HCT116 (cell line): ENCODE measurements at regions not wholly inside any gene's neighbourhood (a gene's known extent, or its start where the extent isn't known, plus 50 kb on each side); places are given as distances from the start of the nearest gene placed in this dataset.

Experiments used
- ATAC-seq: fragments of 200-7000 bp; cut with Tn5 transposase; 2 replicates; pipeline ENCODE4 v1.9.1; 2020; ENCODE audit warnings: mild to moderate bottlenecking, moderate library complexity
- BruUV-seq: library from RNA; stranded (reverse); fragments of 400-500 nt; replicated peaks from 2 replicates; lab custom pipeline; 2021; lab: Mats Ljungman, UMichigan
- CTCF ChIA-PET: fragments of 300-600 bp; sonication (Branson Sonifier 250); formaldehyde crosslinking; loops from one replicate; lab custom pipeline; 2021; ENCODE audit warnings: antibody characterized with exemption; lab: Charles Lee
- POLR2A ChIA-PET: fragments of 300-600, 350-600 bp; sonication (Branson Sonifier 250); formaldehyde crosslinking; loops from one replicate; lab custom pipeline; 2021; ENCODE audit warnings: antibody characterized with exemption; lab: Charles Lee
- RAD21 ChIA-PET, 2 experiments: fragments of 300-600 bp; sonication (Branson Sonifier 250); formaldehyde crosslinking; loops; one replicate each; lab custom pipeline; 2023; ENCODE audit warnings: low total read pairs in 2 of 2; ENCODE audit not compliant: uncharacterized antibody in 2 of 2, unreplicated experiment in 2 of 2, low non-redundant PET in 1 of 2; lab: Charles Lee
- DNase-seq: peaks from one replicate; pipeline ENCODE4 v3.0.0-alpha.2; 2010; ENCODE audit warnings: low read depth, low spot score
- H2AFZ ChIP-seq: fragments of 200-600 bp; shearing (Covaris generic), sonication (generic); 2 replicates; pipeline ENCODE4 v1.6.1; 2017; ENCODE audit warnings: low read depth, mixed run types, mixed read lengths, antibody characterized with exemption, low read length; ENCODE audit not compliant: poor library complexity, severe bottlenecking
- H3K27ac ChIP-seq: 2 replicates; pipeline ENCODE4 v1.5.1; 2012; ENCODE audit warnings: low read depth, low read length
- H3K27me3 ChIP-seq: fragments of 200-600 bp; sonication (generic); 2 replicates; pipeline ENCODE4 v1.6.1; 2016; ENCODE audit warnings: mixed run types, low read length, mixed read lengths; ENCODE audit not compliant: insufficient read depth
- H3K36me3 ChIP-seq, 2 experiments: fragments of 200-500 bp in 1 of 2; fragments of 200-600 bp in 1 of 2; sonication (Bioruptor generic) in 1 of 2; sonication (generic) in 1 of 2; 2 replicates each; pipeline versions ENCODE4 v1.5.1 to v1.6.1; 2014 to 2016; ENCODE audit warnings: low read length in 2 of 2, inconsistent platforms in 1 of 2, mixed read lengths in 1 of 2, mixed run types in 1 of 2; ENCODE audit not compliant: insufficient read depth in 2 of 2, control insufficient read depth in 1 of 2
- H3K4me1 ChIP-seq, 2 experiments: fragments of 200-600 bp in 1 of 2; sonication (generic) in 1 of 2; 2 replicates each; pipeline versions ENCODE4 v1.5.1 to v1.6.1; 2012 to 2017; ENCODE audit warnings: low read length in 2 of 2, inconsistent platforms in 1 of 2, mild to moderate bottlenecking in 1 of 2, mixed read lengths in 1 of 2, mixed run types in 1 of 2, moderate library complexity in 1 of 2; ENCODE audit not compliant: insufficient read depth in 2 of 2, control insufficient read depth in 1 of 2
- H3K4me2 ChIP-seq: fragments of 200-600 bp; sonication (generic); 2 replicates; pipeline ENCODE4 v1.6.1; 2017; ENCODE audit warnings: mixed run types, low read length, mixed read lengths
- H3K4me3 ChIP-seq, 2 experiments: fragments of 200-600 bp in 1 of 2; sonication (generic) in 1 of 2; replicated peaks in 1 of 2; 2 replicates each; pipeline ENCODE4 v1.5.1; 2011 to 2016; ENCODE audit warnings: low read length in 2 of 2, control low read depth in 1 of 2, low read depth in 1 of 2, mild to moderate bottlenecking in 1 of 2, mixed read lengths in 1 of 2, mixed run types in 1 of 2
- H3K79me2 ChIP-seq: fragments of 200-600 bp; sonication (generic); 2 replicates; pipeline ENCODE4 v1.6.1; 2017; ENCODE audit warnings: mild to moderate bottlenecking, mixed run types, low read length, moderate library complexity, mixed read lengths; ENCODE audit not compliant: insufficient read depth
- H3K9ac ChIP-seq: fragments of 200-600 bp; sonication (generic); 2 replicates; pipeline ENCODE4 v1.6.1; 2016; ENCODE audit warnings: low read length, mixed read lengths
- H3K9me2 ChIP-seq: fragments of 200-600 bp; sonication (generic), shearing (Covaris generic); 2 replicates; pipeline ENCODE4 v1.6.1; 2017; ENCODE audit warnings: mixed run types, mild to moderate bottlenecking, moderate library complexity; ENCODE audit not compliant: insufficient read depth
- H3K9me3 ChIP-seq, 2 experiments: fragments of 200-500 bp in 1 of 2; fragments of 200-600 bp in 1 of 2; sonication (Bioruptor generic) in 1 of 2; sonication (generic) in 1 of 2; 2 replicates each; pipeline ENCODE4 v1.6.1; 2014 to 2017; ENCODE audit warnings: low read length in 2 of 2, mixed read lengths in 2 of 2, inconsistent platforms in 1 of 2, low read depth in 1 of 2, mild to moderate bottlenecking in 1 of 2, mixed run types in 1 of 2, moderate library complexity in 1 of 2; ENCODE audit not compliant: control insufficient read depth in 1 of 2, insufficient read depth in 1 of 2
- H4K20me1 ChIP-seq: fragments of 200-600 bp; sonication (generic), shearing (Covaris generic); 2 replicates; pipeline ENCODE4 v1.6.1; 2017; ENCODE audit warnings: mixed run types, mild to moderate bottlenecking, moderate library complexity; ENCODE audit not compliant: insufficient read depth
- EGR1 ChIP-seq: IDR thresholded peaks from 2 replicates; pipeline ENCODE4 v1.6.1; 2012; ENCODE audit warnings: low read depth
- EZH2 ChIP-seq: fragments of 200-600 bp; sonication (generic); IDR thresholded peaks from 2 replicates; pipeline ENCODE4 v1.6.1; 2017; ENCODE audit warnings: antibody characterized with exemption, mixed run types
- EZH2phosphoT487 ChIP-seq: fragments of 200-600 bp; IDR thresholded peaks from 2 replicates; pipeline ENCODE4 v1.6.1; 2018; ENCODE audit warnings: antibody characterized with exemption, borderline replicate concordance
- FOSL1 ChIP-seq: IDR thresholded peaks from 2 replicates; pipeline ENCODE4 v1.6.1; 2012; ENCODE audit warnings: low read depth
- JUND ChIP-seq: IDR thresholded peaks from 2 replicates; pipeline ENCODE4 v1.6.1; 2012
- POLR2A ChIP-seq: IDR thresholded peaks from 2 replicates; pipeline ENCODE4 v1.7.0; 2011; ENCODE audit warnings: borderline replicate concordance; ENCODE audit not compliant: insufficient read depth, insufficient read length; ENCODE audit errors: extremely low read depth
- POLR2AphosphoS5 ChIP-seq: IDR thresholded peaks from 2 replicates; pipeline ENCODE4 v1.6.1; 2011; ENCODE audit warnings: mild to moderate bottlenecking, low read depth, low read length, moderate library complexity
- SIN3A ChIP-seq: IDR thresholded peaks from 2 replicates; pipeline ENCODE4 v1.6.1; 2012; ENCODE audit warnings: low read depth
- SP1 ChIP-seq: IDR thresholded peaks from 2 replicates; pipeline ENCODE4 v1.6.1; 2012; ENCODE audit warnings: low read depth
- TCF7L2 ChIP-seq: IDR thresholded peaks from 2 replicates; pipeline ENCODE4 v1.7.0; 2011; ENCODE audit warnings: borderline replicate concordance, inconsistent platforms; ENCODE audit not compliant: insufficient read depth, insufficient read length; ENCODE audit errors: extremely low read depth
- YY1 ChIP-seq: IDR thresholded peaks from 2 replicates; pipeline ENCODE4 v1.6.1; 2011; ENCODE audit warnings: low read length, low read depth, moderate library complexity, mild to moderate bottlenecking; ENCODE audit not compliant: insufficient replicate concordance; ENCODE audit errors: extremely low read depth
- ZFX ChIP-seq: fragments of 450-650 bp; IDR thresholded peaks from 2 replicates; pipeline ENCODE4 v1.6.1; 2017
- ZNF274 ChIP-seq: fragments of 200-500 bp; sonication (Bioruptor generic); IDR thresholded peaks from 2 replicates; pipeline ENCODE4 v1.6.1; 2014; ENCODE audit warnings: mild to moderate bottlenecking, low read depth, low read length, inconsistent platforms
- intact Hi-C: fragments of 100-400 bp; cut with micrococcal nuclease; formaldehyde crosslinking; loops from 2 replicates; pipeline ENCODE4 v1.10.0; 2022
- TF ChIP-seq, protein P1 (sequence below), 3 experiments: fragments of 200-600 bp in 1 of 3; sonication (generic) in 1 of 3; IDR thresholded peaks in 2 of 3; conservative IDR thresholded peaks in 1 of 3; 2 replicates each; pipeline ENCODE4 v1.5.1; 2012 to 2017; ENCODE audit warnings: low read depth in 2 of 3, low read length in 2 of 3, antibody characterized with exemption in 1 of 3, borderline replicate concordance in 1 of 3, control low read depth in 1 of 3, mild to moderate bottlenecking in 1 of 3, mixed read lengths in 1 of 3, mixed run types in 1 of 3, moderate library complexity in 1 of 3; ENCODE audit not compliant: insufficient read depth in 1 of 3
- TF ChIP-seq, protein P2 (sequence below): IDR thresholded peaks from 2 replicates; pipeline ENCODE4 v1.6.1; 2012

DNA sequence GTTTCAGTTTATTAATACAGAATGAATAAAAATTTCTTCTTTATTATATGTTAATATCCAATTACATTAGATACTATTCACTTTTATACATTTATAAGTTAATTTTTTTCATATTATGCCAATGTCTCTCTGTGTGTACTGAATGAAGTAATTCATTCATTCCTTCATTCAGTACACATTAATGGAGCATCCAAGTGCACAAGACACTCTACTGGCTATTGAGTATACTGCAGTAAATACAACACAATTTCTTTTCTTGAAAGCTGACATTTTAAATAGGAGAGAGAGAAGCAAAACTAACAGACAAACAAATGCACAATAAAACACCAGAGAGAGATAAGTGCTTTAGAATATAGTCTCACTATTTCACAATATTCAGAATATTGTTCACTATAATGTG is 1038.3 kb upstream of the SPRY2 start:
- no peak overlapping the region for H3K9ac ChIP-seq
- H3K36me3 ChIP-seq, result no peaks in the 10 kb centered on the region
- no peak overlapping the region for H3K4me2 ChIP-seq
- H2AFZ ChIP-seq, result no peak overlapping the region
- H3K4me1 ChIP-seq, result no peaks in the 10 kb centered on the region
- no peaks in the 10 kb centered on the region for H4K20me1 ChIP-seq
- intact Hi-C loops, result no loop called here
- ChIA-PET POLR2A (no interaction called here), RAD21 (no interaction called here), CTCF (no interaction called here)
- H3K79me2 ChIP-seq, result no peaks in the 10 kb centered on the region
- no peak for DNase-seq
- no peaks in the 10 kb centered on the region; a peak in 1 of 4 replicates for H3K9me3 ChIP-seq
- no TSS peak for BruUV-seq
- no peaks in the 10 kb centered on the region for H3K9me2 ChIP-seq
- H3K27me3 ChIP-seq, result no peaks in the 10 kb centered on the region
- no peak overlapping the region for H3K27ac ChIP-seq
- no peak for ATAC-seq
- H3K4me3 ChIP-seq, result no peak overlapping the region
- TF ChIP-seq, protein P1, sequence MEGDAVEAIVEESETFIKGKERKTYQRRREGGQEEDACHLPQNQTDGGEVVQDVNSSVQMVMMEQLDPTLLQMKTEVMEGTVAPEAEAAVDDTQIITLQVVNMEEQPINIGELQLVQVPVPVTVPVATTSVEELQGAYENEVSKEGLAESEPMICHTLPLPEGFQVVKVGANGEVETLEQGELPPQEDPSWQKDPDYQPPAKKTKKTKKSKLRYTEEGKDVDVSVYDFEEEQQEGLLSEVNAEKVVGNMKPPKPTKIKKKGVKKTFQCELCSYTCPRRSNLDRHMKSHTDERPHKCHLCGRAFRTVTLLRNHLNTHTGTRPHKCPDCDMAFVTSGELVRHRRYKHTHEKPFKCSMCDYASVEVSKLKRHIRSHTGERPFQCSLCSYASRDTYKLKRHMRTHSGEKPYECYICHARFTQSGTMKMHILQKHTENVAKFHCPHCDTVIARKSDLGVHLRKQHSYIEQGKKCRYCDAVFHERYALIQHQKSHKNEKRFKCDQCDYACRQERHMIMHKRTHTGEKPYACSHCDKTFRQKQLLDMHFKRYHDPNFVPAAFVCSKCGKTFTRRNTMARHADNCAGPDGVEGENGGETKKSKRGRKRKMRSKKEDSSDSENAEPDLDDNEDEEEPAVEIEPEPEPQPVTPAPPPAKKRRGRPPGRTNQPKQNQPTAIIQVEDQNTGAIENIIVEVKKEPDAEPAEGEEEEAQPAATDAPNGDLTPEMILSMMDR (IDR thresholded peaks at IDR 0.05 in 2 of 3, conservative IDR thresholded peaks at IDR 0.05 in 1 of 3; ENCODE audit: borderline replicate concordance in 1 of 3, insufficient read depth in 1 of 3, low read depth in 2 of 3, low read length in 2 of 3), result peak in 1 of 3 experiments; percentile 14; a peak in 1 of 6 replicates
- no peak for TF ChIP-seq POLR2AphosphoS5

DNA sequence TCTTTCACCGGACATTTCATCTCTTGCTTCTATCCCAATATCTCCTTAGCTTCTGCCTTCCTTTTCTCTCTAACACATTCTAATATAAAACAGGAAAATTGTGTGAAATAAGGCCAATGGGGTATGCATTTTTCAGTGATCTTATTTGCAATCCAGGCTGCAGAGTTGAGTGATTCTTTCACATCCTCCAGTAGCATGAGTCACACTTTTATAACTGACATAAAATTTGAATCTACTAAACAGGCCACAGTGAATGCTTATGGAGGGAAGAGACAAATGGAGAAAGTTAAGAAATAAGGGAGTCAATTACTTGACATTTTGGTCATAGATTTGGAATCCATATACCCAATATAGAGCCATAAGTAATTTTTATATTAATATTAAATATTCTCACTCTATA is 1037.0 kb upstream of the SPRY2 start:
- Histone ChIP-seq H3K4me3 (no peak overlapping the region), H3K9ac (no peak overlapping the region), H3K27ac (no peak overlapping the region), H2AFZ (no peak overlapping the region), H3K27me3 (no peaks in the 10 kb centered on the region), H3K36me3 (no peaks in the 10 kb centered on the region), H3K79me2 (no peaks in the 10 kb centered on the region), H3K9me2 (no peaks in the 10 kb centered on the region), H3K4me1 (no peaks in the 10 kb centered on the region), H4K20me1 (no peaks in the 10 kb centered on the region), H3K9me3 (no peaks in the 10 kb centered on the region; a peak in 1 of 4 replicates), H3K4me2 (no peak overlapping the region)
- ATAC-seq (no peak), DNase-seq (no peak)
- no TSS peak for BruUV-seq
- POLR2A ChIA-PET, result no interaction called here
- RAD21 ChIA-PET, result no interaction called here
- CTCF ChIA-PET, result no interaction called here
- intact Hi-C loops, result no loop called here
- TF ChIP-seq, protein P2, sequence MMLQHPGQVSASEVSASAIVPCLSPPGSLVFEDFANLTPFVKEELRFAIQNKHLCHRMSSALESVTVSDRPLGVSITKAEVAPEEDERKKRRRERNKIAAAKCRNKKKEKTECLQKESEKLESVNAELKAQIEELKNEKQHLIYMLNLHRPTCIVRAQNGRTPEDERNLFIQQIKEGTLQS, result no peak
- TF ChIP-seq POLR2AphosphoS5, result no peak
- TF ChIP-seq TCF7L2, result no peak
- TF ChIP-seq EGR1, result no peak
- TF ChIP-seq FOSL1, result no peak
- TF ChIP-seq EZH2, result no peak
- TF ChIP-seq YY1, result no peak
- no peak for TF ChIP-seq SIN3A
- no peak for TF ChIP-seq ZFX
- TF ChIP-seq ZNF274, result no peak
- no peak for TF ChIP-seq JUND
- TF ChIP-seq EZH2phosphoT487, result no peak
- no peak for TF ChIP-seq SP1
- TF ChIP-seq POLR2A, result no peak
